SK-N-MC (cell line): ENCODE measurements at regions not wholly inside any gene's neighbourhood (a gene's known extent, or its start where the extent isn't known, plus 50 kb on each side); places are given as distances from the start of the nearest gene placed in this dataset.

ENCODE experiments used
- EZH2 ChIP-seq: fragments of 200-600 bp; sonication (generic); IDR thresholded peaks from one replicate; pipeline ENCODE4 v1.6.1; 2017; ENCODE audit warnings: antibody characterized with exemption
- POLR2AphosphoS5 ChIP-seq: IDR thresholded peaks from 2 replicates; pipeline ENCODE4 v1.6.1; 2012; ENCODE audit warnings: mild to moderate bottlenecking, low read depth, low read length, borderline replicate concordance

- TF ChIP-seq POLR2AphosphoS5 (no peak), EZH2 (no peak)
Observed at GRCh38 chr1:119316870-119317416, 51.6 kb upstream of the HAO2 start.
